NCI-H446 treated with DMSO at 0.1 percent for 48 hours (cell line): ENCODE measurements at regions not wholly inside any gene's neighbourhood (a gene's known extent, or its start where the extent isn't known, plus 50 kb on each side); places are given as distances from the start of the nearest gene placed in this dataset.
"Not testable (repeated sequence)": the region's sequence is repeated elsewhere in the genome, so short reads cannot be mapped to it uniquely, and the experiment has no call there.

ENCODE experiments used
- DNase-seq: peaks from one replicate; lab custom pipeline; 2025; lab: John Stamatoyannopoulos, UW

DNA sequence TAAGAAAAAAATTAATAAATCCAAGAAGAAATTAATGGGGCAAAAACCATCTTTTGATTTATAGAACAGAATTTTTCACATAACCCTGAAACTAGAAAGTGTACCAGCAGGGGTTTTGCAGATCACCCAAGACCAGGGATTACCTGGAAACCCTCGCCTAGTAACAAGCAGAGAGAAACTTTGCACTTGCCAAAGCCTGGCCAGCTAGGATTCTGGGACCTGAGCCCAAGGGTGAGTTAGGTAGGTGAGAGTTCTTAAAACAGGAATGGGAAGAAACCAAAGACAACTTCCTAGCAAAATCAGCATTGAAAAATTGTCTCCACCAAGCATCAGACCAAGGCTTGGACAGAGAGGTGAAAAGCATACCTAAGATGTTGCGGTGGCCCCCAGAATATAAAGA is 247.0 kb upstream of the NBEA start:
- no peak for DNase-seq

DNA sequence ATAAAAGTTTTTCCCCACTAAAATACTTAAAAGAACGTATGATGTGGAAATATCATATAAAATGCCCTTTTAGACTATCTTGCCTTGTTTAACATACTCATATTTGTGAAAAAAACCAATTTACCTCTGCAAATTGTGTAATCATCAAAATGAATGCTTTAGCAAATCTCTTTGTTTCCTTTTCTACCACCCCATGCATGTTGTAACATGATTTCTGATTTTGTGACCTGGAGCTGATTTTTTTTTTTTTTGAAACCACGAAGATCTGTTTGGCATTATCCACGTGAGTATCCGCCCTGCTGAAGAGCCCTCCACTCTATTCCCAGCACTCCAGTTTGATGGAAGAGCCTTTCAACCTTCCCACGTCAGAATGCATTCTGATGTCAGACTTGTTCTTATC is 245.8 kb upstream of the NBEA start:
- DNase-seq, result no peak

DNA sequence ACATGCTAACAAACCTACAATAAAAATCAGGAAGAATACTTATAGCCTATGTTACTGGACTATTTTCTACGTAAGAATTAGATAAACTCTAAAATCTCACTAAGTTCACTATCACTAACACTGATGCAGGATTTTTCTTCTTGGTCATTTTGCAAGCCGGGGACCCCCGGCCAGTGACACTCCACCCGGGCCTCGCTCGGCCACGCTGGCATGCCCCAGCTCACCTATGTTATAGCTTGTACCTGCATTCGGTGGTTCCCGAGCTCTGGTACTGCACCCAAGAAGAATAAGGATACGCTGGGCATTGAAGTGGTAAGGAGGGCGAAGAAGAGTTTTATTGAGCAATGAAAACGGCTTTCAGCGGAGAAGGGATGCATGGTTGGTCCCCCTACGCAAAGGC is 245.3 kb upstream of the NBEA start:
- no peak for DNase-seq

DNA sequence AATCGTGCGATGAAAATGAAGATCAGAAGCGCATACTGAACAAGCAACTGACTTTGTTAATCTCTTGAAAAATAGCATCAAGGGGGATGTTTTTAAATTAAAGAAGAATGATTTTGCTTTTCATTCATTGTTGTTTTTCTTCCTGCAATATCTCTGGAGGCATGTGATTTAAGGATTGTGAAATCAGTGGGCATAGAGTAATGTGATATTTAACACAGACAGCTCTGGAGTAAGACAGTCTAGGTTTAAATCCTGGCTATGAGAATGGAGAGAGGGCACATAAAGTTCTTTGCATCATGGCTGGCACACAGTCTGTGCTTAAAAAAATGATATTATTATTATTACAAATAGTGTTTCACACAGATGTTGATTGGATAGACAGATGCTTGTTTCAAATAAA is 243.1 kb upstream of the NBEA start:
- no peak for DNase-seq

DNA sequence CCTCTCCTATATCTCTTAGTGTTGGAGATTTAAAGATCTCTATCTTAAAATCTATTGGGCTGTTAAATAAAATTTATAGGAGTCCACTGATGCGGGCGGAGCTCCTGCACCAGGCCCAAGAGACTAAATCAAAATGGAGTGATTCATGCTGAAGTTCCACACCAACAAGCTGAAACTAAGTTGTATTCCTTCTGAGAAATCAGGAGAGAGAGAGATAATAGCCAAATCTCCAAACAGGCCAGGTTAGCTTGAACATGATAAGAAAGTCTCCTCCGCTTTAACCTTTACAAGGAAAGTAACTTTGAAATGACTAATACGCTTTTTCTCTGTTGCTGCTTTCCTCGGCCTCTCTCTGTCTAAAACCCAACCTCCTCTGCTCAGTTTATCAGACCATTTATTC is 241.9 kb upstream of the NBEA start:
- no peak for DNase-seq

DNA sequence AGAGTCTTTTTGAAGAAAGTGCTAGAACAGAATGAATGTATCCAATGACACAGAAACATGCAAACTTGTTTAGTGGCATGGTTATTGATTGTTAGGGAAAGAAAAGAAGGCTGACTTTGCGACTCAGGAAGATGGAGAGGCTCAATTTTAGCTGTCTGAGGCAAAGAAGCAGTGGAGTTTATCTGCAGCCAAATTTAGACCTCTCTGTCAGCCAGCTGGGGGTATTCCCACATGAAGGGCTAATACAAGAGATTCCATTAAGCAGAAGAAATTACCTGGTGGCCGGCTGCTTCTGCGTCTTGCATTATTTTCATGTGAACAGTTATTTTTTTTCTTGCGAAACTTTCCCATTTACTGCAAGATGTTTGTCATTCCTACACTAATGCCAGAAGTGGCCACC is 240.2 kb upstream of the NBEA start:
- DNase-seq, result no peak

DNA sequence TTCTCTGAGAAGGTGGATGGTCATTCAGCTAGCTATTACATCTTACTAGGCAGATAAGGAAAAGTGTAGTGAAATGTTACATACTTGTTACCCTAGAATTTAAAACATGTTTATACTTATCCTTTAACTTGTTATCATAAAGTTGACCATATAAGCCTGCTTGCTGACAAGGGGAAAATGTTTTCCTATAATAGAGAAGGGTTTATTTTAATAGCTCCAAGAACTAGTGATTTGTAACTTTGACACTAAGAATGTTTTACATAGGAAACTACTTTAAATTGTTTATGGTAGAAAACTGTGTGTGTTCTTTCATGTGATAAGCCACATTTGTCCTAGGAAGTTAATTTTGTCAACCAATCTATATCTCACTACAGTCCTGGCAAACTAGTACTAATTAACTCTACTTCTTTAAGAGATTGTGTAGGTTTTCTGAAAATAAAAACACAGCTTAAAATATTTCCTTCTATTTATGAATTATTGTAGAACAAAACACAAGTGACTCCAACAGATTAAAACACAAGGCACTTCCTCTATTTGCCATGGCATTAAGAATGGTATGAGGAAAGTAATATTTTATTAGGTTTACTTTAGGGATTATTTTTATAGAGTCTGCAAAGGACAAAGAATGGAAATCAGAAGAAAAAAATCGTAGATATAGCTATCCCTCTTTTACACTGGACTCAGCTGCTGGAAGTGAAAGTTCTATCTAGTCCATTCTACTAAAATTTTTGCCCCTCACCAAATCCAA is 233.3 kb upstream of the NBEA start:
- no peak for DNase-seq

DNA sequence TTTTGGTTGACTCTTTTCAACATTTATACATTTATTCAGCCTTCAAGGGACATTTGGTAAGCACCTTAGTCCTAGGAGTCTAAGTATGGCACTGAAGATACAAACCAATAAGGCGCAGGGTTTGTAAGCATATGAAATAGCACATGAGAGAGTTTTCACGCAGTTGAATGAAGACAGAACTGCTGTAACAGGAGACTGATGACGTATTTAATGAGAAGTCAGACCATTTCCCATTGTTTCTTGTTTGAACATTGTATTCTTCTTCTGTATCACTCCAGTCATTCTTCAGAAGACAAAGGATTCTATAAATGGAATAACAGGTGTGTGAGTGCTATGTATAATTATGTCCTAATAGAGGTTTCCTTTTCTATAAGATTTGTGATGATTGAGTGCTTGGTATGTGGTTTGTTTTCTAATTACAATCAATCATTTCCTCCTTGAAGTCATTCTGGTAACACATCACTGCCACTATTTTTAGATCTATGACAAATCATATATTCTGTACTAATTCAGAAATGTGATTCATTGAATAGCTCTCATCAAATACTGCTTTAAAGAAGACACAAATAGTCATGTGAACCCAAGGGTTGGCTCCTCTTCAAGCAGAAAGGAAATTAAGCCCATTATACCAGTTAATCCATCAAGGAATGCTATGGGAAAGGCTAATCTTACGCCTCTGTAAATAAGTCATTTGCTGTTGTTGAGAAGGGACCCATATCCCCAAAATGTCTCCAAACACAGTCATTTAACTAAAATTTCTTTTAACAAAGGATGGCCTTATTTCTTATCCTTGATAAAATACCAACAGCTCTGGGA is 222.8 kb upstream of the NBEA start:
- DNase-seq, result no peak

DNA sequence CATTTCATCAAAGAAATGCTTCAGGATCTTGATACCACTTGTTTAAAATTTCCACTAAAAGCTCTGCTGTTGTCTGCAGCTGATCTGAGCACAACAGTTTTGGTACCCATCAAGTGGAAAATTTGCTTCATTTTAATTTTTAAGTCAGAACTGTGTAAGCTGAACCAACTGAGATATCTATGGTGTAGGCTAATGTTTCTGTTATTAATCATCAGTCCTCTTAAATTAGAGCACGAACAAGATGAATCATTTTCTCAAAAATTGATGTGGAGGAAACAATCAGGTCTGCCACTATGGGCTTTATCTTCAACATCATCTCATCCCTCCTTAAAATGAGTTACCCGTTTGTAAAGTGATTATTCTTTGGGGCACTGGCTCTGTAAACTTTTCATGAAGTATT is 221.5 kb upstream of the NBEA start:
- no peak for DNase-seq

DNA sequence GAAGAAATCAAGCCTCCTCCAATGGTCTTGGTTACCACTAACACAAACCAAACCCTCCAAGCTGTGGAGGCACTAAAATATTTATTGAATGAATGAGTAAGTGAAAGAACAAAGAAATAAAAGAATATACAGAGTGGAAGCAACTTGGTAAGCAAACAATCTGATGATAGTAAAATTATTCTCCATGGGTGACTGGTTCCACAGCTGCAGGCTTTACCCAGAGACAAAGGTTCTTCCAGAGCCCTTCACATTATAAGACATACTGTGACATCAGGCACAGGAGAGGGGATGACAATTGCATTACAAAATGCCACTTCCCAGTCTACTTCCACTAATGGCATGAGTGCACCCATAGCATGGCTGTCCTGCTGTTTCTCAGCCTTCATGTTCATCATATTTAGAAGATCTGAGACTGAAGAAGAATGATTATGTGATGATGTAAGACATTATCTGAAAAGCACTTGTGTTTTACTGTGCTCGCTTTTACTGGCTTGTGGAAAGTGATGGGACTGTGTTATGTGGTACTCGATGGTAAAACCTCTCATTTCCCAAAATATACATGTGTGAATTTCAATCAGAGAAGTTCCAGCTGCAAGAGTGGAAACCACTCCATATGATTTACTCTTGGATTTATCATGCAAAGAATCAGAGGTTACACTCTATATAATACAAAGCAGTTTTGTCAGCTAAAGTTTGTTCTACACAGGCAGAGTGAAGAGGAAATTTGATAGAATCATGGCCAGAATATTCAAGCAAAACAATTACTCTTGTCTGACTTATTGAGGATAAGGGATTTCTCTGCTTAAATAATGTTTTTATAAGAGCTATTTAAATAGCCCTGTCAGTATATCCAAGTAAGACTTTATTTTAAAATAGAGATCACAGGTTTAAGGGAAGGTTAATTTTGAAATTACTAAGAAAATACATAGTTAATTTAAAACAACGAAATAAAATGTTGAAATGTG is 220.2 kb upstream of the NBEA start:
- DNase-seq, result no peak

DNA sequence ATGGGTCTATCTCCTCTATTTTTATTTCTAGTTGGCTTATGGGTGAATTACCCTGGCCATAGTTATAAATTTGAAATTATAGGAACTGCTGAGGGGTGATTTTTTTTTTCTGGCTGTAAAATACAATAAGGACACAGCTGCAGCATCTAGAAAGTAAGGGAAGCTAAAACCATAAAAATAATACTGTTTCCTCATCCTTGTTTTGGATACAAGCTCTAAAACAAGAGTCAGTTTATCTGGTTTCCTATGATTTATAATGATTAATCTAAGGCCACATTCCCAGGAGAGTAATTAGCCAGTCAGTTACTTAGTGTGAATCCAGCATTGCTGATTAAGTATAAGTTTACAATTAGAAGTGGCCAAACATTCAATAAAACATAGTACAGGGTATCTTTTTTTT is 219.1 kb upstream of the NBEA start:
- DNase-seq, result no peak

DNA sequence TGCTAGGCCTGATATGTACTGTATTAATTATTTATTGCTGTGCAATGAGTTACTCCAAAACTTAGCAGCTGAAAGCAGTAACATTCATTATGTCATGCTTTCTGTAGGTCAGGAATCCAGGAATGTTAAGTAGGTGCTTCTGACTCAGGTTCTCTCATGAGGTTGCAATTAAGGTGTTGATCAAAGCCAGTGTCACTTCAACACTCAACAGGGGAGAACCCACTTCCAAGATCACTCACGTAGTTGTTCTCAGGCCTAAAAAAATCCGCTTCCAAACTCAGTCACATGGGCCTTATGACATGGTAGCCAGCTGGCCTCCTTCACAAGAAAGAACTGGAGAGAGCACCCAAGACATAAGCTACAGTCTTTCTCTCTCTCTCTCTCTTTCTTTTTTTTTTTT is 211.1 kb upstream of the NBEA start:
- no peak for DNase-seq

DNA sequence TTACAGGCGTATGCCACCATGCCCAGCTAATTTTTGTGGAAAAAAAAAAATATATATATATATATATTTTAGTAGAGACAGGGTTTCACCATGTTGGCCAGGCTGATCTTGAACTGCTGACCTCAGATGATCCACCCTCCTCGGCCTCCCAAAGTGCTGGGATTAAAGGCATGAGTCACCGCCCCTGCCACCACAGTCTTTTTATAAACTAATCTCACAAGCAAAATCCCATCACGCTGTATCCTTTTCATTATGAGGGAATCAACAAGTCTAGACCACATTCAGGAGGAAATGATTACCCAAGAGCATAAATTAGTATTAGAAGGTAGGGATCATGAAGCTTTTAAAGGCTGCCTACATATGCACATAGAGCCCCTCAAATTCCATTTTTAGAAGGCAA is 210.6 kb upstream of the NBEA start:
- DNase-seq, result no peak

DNA sequence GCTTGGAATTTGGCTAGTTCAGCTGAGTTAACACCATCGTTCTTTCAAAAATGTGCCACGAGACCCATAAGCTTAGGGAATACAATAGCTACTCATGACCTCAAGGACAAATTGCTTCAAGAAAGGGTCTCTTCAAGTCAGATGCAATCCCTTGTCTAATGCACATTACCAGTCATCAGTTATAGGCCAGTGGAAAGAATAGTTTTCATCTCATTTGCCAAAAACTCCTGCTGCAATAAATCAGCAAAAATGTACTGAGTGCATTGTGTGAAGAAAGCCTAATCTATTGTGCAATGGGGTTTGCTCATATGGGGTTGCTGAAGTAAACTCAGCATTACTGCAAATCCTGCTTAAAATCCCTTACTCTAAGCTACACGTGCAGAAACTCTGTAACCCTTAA is 208.3 kb upstream of the NBEA start:
- no peak for DNase-seq

DNA sequence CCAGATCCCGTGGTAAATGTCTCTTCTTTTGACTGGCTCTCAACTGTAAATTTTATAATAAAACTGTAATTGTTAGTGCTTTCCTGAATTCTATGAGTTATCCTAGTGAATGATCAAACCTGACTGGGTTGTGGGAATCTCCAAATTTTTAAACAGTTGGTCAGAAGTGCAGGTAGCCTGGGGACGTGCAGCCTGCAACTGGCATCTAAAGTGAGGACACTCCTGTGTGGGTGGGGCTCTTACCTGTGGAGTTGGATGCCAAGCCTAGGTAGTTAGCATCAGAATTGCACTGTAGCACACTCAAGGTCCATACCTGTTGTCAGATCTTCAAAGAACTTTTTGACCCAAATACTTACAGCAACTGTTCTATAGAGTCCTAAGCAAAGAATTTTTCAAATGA is 207.1 kb upstream of the NBEA start:
- DNase-seq, result no peak

DNA sequence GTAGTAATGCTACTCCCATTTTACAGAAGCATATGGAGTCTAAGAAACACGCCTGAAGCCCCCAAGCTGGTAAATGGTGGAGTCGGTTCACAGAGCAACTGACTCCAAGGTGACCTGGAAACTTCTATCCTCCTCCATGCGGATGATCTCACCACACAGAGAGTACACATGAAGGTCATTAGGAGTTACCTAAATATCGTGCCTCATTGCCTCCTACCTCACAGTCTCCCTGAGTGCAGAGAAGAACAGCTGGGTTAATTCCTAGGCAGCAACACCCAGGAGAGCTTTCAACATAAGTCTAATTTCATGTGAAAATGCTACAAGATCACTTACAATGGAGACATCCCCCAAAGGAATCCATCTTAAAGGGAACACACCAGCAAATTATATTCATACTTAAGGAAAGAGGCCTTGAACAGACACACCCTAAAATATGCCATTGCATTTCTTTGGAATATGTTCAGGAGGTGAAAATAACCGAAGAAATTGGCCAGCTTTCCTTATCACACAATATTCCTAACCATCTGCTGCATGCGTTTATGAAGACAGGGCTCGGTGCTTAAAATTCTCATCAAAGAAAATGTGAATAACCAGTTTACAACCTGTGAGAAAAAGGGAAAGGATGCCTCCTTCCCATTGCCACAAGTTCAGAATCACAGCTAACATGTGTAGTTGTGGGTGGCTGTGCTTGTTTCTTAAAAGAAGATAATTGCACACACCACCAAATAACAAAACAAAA is 203.6 kb upstream of the NBEA start:
- DNase-seq, result peak; percentile 38

DNA sequence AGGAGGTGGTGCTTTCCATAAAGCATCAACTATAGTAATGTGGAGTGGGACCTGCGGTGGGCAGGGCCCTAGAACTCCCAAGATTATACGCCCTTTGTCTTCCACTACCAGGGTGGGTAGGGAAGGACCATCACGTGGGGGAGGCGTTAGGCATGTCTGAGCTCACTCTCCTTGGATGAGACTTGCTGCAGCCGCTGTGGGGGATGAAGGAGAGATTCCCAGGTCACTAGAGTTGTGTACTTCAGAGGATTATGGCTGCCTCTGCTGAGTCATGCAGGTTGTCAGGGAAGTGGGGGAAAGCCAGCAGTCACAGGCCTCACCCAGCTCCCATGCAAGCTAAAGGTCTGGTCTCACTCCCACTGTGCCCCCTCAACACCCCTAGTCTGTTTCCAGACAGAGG is 195.0 kb upstream of the NBEA start:
- DNase-seq, result not testable (repeated sequence)

DNA sequence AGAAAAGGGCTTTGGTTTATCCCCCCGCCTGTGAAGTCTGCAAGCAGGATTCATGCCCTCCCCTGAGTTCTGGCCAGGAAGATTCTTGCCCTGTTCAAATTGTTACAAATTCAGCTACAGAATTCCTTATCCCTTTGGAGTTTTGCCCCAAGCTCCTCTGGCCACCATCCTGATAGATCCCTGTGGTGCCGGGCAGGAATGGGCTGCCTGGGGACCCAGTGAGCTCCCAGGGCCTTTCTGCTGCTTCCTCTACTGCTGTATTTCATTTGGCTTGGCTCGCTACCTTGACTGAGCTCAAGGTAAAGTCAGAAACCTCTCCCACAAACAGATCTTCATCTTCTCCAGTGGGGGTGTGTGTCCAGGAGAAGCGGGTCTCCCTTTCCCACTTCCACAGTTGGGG is 194.6 kb upstream of the NBEA start:
- DNase-seq, result no peak

DNA sequence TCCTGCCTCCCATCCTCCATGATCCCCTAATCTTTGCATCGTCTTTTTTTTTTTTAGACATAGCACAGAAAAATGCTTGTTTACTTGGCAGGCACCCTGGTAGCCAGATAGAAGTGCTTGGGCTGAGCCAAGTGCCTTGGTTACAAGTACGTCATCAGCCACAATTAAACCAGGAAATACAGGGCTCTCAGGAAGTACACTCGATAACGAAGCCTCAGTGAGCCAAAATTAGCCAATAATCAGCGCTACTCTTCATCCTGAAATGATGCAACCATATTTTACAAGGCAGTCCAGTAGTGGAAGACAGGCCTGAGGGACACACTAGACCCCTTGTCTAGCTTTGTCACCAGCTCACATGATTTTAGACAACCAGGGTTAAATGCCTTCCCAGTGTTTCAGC is 194.0 kb upstream of the NBEA start:
- DNase-seq, result peak; percentile 66

DNA sequence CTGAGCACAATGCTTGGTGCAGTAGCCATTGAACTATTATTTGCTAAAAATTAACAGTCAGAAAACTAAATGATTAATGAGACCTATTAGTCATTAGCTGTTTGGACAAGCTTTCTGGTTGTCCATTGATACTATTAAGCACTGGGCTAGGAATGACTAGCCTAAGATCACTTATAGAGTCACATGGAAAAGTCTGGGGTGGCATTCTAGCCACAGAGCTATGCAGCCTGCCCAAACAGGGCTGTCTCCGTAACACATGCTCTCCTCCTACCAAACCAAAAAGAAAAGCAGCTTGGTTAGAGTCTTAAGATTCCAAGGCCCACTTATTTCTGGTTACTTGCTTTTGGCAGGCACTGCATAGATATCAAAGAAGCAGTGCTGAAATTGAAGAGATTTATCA is 193.5 kb upstream of the NBEA start:
- DNase-seq, result no peak

DNA sequence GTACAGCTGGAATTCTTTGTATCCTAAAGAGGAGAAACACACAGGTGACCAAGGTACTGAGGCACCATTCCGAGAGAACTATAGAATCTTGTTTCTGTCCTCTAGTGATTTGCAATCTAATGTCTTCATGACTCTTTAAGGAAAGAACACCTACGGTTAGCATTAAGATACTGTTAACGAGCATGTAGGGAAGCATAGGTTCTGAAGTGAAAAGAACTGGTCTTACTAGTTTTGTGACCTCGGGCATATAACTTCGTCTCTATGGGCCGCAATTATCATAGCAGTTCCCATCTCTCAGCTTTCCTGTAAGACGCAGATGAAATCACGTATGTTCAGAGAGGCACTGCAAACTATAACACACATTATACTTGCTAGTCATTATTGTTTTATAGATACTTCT is 193.0 kb upstream of the NBEA start:
- no peak for DNase-seq
